ENCODE measurements at regions not wholly inside any gene's neighbourhood (a gene's known extent, or its start where the extent isn't known, plus 50 kb on each side); places are given as distances from the start of the nearest gene placed in this dataset.
"Not testable (repeated sequence)": the region's sequence is repeated elsewhere in the genome, so short reads cannot be mapped to it uniquely, and the experiment has no call there.

DNA sequence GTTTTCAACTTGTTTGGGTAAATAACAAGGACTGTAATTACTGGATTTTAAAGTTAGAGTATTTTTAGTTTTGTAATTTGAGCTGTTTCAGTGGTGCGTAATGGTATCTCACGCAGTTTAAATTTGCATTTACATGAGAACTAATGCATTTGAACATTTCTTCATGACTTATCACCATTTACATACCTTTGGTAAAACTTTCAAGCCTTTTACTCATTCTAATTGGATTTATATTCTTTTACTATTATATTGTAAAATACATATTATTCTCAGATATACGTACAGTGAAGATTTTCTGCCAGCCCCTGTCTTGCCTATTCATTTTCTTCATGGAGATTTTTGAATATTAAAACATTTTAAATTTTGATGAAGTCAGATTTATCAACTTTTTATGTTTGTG lies 703.8 kb downstream of the MECOM start:
- no peaks in the 10 kb centered on the region for H3K9me3 ChIP-seq (ENCODE audit: control insufficient read depth in 3 of 3, low read length in 3 of 3)
- no peak overlapping the region for H3K4me3 ChIP-seq (ENCODE audit: low read length in 3 of 3)
- no peak overlapping the region for H3K27ac ChIP-seq (ENCODE audit: low read depth, low read length)
- H3K27me3 ChIP-seq (ENCODE audit: control insufficient read depth in 3 of 3, insufficient read depth in 3 of 3, low read length in 3 of 3) = no peaks in the 10 kb centered on the region
- H3K36me3 ChIP-seq (ENCODE audit: control insufficient read depth in 3 of 3, insufficient read depth in 3 of 3, low read length in 3 of 3) = no peaks in the 10 kb centered on the region
- no peak overlapping the region for H3K9ac ChIP-seq (ENCODE audit: low read depth in 1 of 3, low read length in 3 of 3)
- H3K4me1 ChIP-seq (ENCODE audit: control insufficient read depth in 3 of 3, insufficient read depth in 3 of 3, low read length in 3 of 3) = no peaks in the 10 kb centered on the region

DNA sequence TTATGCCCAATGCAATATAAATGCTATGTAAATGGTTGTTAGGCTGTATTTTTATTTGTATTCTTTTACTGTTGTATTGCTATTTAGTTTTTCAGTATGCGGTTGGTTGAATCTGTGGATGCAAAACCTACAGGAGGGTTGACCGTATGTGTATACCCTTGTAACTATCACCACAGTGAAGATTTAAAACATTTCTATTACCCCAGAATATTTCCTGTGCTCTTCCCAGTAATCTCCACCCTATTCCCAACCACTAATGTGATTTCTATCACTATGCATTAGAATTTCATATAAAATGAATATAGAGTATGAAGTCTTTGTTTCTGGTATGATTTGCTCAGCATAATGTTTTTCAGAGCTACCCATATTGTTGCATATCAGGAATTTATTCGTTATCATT lies 705.0 kb downstream of the MECOM start:
- no peaks in the 10 kb centered on the region for H3K36me3 ChIP-seq (ENCODE audit: control insufficient read depth in 3 of 3, insufficient read depth in 3 of 3, low read length in 3 of 3)
- no peak overlapping the region for H3K4me3 ChIP-seq (ENCODE audit: low read length in 3 of 3)
- no peaks in the 10 kb centered on the region for H3K4me1 ChIP-seq (ENCODE audit: control insufficient read depth in 3 of 3, insufficient read depth in 3 of 3, low read length in 3 of 3)
- H3K9ac ChIP-seq (ENCODE audit: low read depth in 1 of 3, low read length in 3 of 3) = no peak overlapping the region
- no peaks in the 10 kb centered on the region for H3K9me3 ChIP-seq (ENCODE audit: control insufficient read depth in 3 of 3, low read length in 3 of 3)
- H3K27me3 ChIP-seq (ENCODE audit: control insufficient read depth in 3 of 3, insufficient read depth in 3 of 3, low read length in 3 of 3) = no peaks in the 10 kb centered on the region
- no peak overlapping the region for H3K27ac ChIP-seq (ENCODE audit: low read depth, low read length)

GRCh38 chr3:168956076-168956475 lies 707.4 kb downstream of the MECOM start:
- no peaks in the 10 kb centered on the region for H3K36me3 ChIP-seq (ENCODE audit: control insufficient read depth in 3 of 3, insufficient read depth in 3 of 3, low read length in 3 of 3)

GRCh38 chr3:168952551-168952950 lies 711.0 kb downstream of the MECOM start:
- Histone ChIP-seq H3K27me3 (ENCODE audit: control insufficient read depth in 3 of 3, insufficient read depth in 3 of 3, low read length in 3 of 3) (no peaks in the 10 kb centered on the region), H3K9me3 (ENCODE audit: control insufficient read depth in 3 of 3, low read length in 3 of 3) (no peaks in the 10 kb centered on the region), H3K4me3 (ENCODE audit: low read length in 3 of 3) (no peak overlapping the region), H3K36me3 (ENCODE audit: control insufficient read depth in 3 of 3, insufficient read depth in 3 of 3, low read length in 3 of 3) (no peaks in the 10 kb centered on the region), H3K4me1 (ENCODE audit: control insufficient read depth in 3 of 3, insufficient read depth in 3 of 3, low read length in 3 of 3) (no peaks in the 10 kb centered on the region), H3K9ac (ENCODE audit: low read depth in 1 of 3, low read length in 3 of 3) (no peak overlapping the region), H3K27ac (ENCODE audit: low read depth, low read length) (no peak overlapping the region)

More at GRCh38 chr3:168956076-168956475, 707.4 kb downstream of the MECOM start:
- Histone ChIP-seq H3K27ac (ENCODE audit: low read depth, low read length) (no peak overlapping the region), H3K4me1 (ENCODE audit: control insufficient read depth in 3 of 3, insufficient read depth in 3 of 3, low read length in 3 of 3) (no peaks in the 10 kb centered on the region), H3K9me3 (ENCODE audit: control insufficient read depth in 3 of 3, low read length in 3 of 3) (no peaks in the 10 kb centered on the region), H3K9ac (ENCODE audit: low read depth in 1 of 3, low read length in 3 of 3) (no peak overlapping the region), H3K27me3 (ENCODE audit: control insufficient read depth in 3 of 3, insufficient read depth in 3 of 3, low read length in 3 of 3) (no peaks in the 10 kb centered on the region), H3K4me3 (ENCODE audit: low read length in 3 of 3) (no peak overlapping the region)

DNA sequence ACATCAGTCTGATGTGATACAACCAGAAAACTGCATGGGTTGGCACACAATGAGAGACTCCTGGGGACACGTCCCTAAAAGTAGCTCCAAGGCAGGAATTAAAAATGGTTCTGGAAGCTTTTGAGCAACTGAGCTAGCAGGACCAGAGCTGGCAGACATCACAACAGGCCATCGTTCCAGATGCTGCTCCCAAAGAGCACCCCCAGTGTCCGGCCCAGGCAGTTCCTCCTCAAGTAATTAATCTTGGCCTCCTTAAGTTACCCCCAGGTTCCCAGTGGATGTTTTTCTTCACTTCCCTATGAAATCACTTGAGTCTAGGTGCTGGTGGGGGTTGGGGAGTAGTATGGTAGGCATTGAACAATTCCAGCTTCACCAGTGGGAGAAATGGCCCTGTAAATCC lies 711.6 kb downstream of the MECOM start:
- H3K4me3 ChIP-seq (ENCODE audit: low read length in 3 of 3) = no peak overlapping the region
- no peaks in the 10 kb centered on the region for H3K4me1 ChIP-seq (ENCODE audit: control insufficient read depth in 3 of 3, insufficient read depth in 3 of 3, low read length in 3 of 3)
- no peaks in the 10 kb centered on the region for H3K9me3 ChIP-seq (ENCODE audit: control insufficient read depth in 3 of 3, low read length in 3 of 3)
- no peak overlapping the region for H3K9ac ChIP-seq (ENCODE audit: low read depth in 1 of 3, low read length in 3 of 3)
- H3K27me3 ChIP-seq (ENCODE audit: control insufficient read depth in 3 of 3, insufficient read depth in 3 of 3, low read length in 3 of 3) = no peaks in the 10 kb centered on the region
- H3K36me3 ChIP-seq (ENCODE audit: control insufficient read depth in 3 of 3, insufficient read depth in 3 of 3, low read length in 3 of 3) = no peaks in the 10 kb centered on the region
- no peak overlapping the region for H3K27ac ChIP-seq (ENCODE audit: low read depth, low read length)

- Histone ChIP-seq H3K4me3 (ENCODE audit: low read length in 3 of 3) (no peak overlapping the region), H3K27ac (ENCODE audit: low read depth, low read length) (no peak overlapping the region), H3K36me3 (ENCODE audit: control insufficient read depth in 3 of 3, insufficient read depth in 3 of 3, low read length in 3 of 3) (no peaks in the 10 kb centered on the region), H3K4me1 (ENCODE audit: control insufficient read depth in 3 of 3, insufficient read depth in 3 of 3, low read length in 3 of 3) (no peaks in the 10 kb centered on the region), H3K27me3 (ENCODE audit: control insufficient read depth in 3 of 3, insufficient read depth in 3 of 3, low read length in 3 of 3) (no peaks in the 10 kb centered on the region), H3K9ac (ENCODE audit: low read depth in 1 of 3, low read length in 3 of 3) (no peak overlapping the region), H3K9me3 (ENCODE audit: control insufficient read depth in 3 of 3, low read length in 3 of 3) (no peaks in the 10 kb centered on the region)
Observed at GRCh38 chr3:168951368-168951767, 712.1 kb downstream of the MECOM start.

DNA sequence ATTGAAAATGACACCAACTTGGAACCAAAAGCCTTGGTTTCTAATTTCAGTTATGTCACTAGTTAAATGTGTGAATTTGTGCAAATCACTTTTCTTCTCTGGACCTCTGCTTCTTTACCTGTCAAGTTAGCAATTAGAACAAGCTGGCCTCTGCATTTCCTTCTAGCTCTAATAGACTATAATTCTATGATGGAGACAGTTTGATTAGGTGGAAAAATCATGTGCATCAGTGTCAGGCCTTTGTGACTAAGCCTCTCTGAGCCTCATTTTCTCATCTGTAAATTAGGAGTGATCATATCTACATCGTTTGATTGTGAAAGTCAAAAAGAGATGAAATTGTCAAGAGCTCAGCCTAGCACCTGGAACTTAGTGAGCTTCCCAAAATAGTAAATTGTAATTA lies 712.9 kb downstream of the MECOM start:
- no peaks in the 10 kb centered on the region for H3K27me3 ChIP-seq (ENCODE audit: control insufficient read depth in 3 of 3, insufficient read depth in 3 of 3, low read length in 3 of 3)
- no peaks in the 10 kb centered on the region for H3K9me3 ChIP-seq (ENCODE audit: control insufficient read depth in 3 of 3, low read length in 3 of 3)
- H3K36me3 ChIP-seq (ENCODE audit: control insufficient read depth in 3 of 3, insufficient read depth in 3 of 3, low read length in 3 of 3) = no peaks in the 10 kb centered on the region
- no peak overlapping the region for H3K27ac ChIP-seq (ENCODE audit: low read depth, low read length)
- no peak overlapping the region for H3K9ac ChIP-seq (ENCODE audit: low read depth in 1 of 3, low read length in 3 of 3)
- H3K4me1 ChIP-seq (ENCODE audit: control insufficient read depth in 3 of 3, insufficient read depth in 3 of 3, low read length in 3 of 3) = no peaks in the 10 kb centered on the region
- H3K4me3 ChIP-seq (ENCODE audit: low read length in 3 of 3) = no peak overlapping the region

DNA sequence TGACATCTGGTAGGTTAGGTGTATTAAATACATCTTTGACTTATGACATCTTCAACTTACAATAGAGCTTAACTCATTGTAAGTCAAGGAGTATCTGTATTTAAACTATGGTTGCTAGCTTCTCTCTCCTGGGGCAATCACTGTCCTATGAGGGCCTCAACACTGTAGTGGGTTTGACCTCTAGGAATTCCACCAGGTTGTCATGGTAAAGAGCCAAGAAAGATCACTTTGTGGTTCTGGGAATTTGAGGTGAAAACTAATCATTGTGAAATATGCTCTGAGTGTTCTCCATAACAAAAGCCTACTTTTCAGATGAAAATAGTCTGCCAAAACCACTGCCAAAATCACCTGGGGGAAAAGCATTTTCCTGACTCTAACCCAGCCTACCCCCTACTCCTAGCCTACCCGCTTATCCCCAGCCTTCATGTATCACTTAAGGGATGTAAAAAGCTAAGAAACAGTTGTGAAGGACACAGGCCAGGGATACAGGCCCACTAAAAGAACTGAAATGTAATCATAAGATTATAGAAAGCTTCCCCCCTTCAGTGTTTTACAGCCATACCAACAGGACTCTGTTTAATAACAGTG lies 723.8 kb downstream of the MECOM start:
- no peaks in the 10 kb centered on the region for H3K9me3 ChIP-seq (ENCODE audit: control insufficient read depth in 3 of 3, low read length in 3 of 3)
- H3K9ac ChIP-seq (ENCODE audit: low read depth in 1 of 3, low read length in 3 of 3) = no peak overlapping the region
- H3K27me3 ChIP-seq (ENCODE audit: control insufficient read depth in 3 of 3, insufficient read depth in 3 of 3, low read length in 3 of 3) = no peaks in the 10 kb centered on the region
- no peaks in the 10 kb centered on the region for H3K36me3 ChIP-seq (ENCODE audit: control insufficient read depth in 3 of 3, insufficient read depth in 3 of 3, low read length in 3 of 3)
- H3K4me1 ChIP-seq (ENCODE audit: control insufficient read depth in 3 of 3, insufficient read depth in 3 of 3, low read length in 3 of 3) = no peaks in the 10 kb centered on the region
- no peak overlapping the region for H3K27ac ChIP-seq (ENCODE audit: low read depth, low read length)
- no peak overlapping the region for H3K4me3 ChIP-seq (ENCODE audit: low read length in 3 of 3)

DNA sequence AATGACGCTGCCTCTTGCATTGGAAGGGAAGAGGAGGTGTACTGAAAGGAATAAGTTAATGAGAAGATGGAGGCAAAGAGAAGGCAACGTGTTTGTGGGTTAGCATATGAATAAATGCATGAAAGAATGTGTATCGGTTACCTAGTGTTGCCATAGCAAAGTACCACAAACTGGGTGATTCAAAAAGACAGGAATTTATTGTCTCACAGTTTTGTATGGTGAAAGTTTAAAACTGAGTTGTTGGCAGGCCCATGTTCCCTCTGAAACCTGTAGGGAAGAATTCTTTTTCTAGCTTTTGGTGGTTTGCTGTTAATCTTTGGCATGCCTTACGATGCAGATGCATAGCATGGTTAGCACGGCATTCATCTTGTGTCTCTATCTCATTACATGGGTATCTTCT lies 729.9 kb downstream of the MECOM start:
- Histone ChIP-seq H3K36me3 (ENCODE audit: control insufficient read depth in 3 of 3, insufficient read depth in 3 of 3, low read length in 3 of 3) (no peaks in the 10 kb centered on the region), H3K27me3 (ENCODE audit: control insufficient read depth in 3 of 3, insufficient read depth in 3 of 3, low read length in 3 of 3) (no peaks in the 10 kb centered on the region), H3K9ac (ENCODE audit: low read depth in 1 of 3, low read length in 3 of 3) (no peak overlapping the region), H3K27ac (ENCODE audit: low read depth, low read length) (no peak overlapping the region), H3K9me3 (ENCODE audit: control insufficient read depth in 3 of 3, low read length in 3 of 3) (no peaks in the 10 kb centered on the region), H3K4me3 (ENCODE audit: low read length in 3 of 3) (no peak overlapping the region), H3K4me1 (ENCODE audit: control insufficient read depth in 3 of 3, insufficient read depth in 3 of 3, low read length in 3 of 3) (no peaks in the 10 kb centered on the region)

- H3K27ac ChIP-seq (ENCODE audit: low read depth, low read length); H3K9ac ChIP-seq (ENCODE audit: low read depth in 1 of 3, low read length in 3 of 3); H3K9me3 ChIP-seq (ENCODE audit: control insufficient read depth in 3 of 3, low read length in 3 of 3); H3K4me3 ChIP-seq (ENCODE audit: low read length in 3 of 3); H3K36me3 ChIP-seq (ENCODE audit: control insufficient read depth in 3 of 3, insufficient read depth in 3 of 3, low read length in 3 of 3); H3K4me1 ChIP-seq (ENCODE audit: control insufficient read depth in 3 of 3, insufficient read depth in 3 of 3, low read length in 3 of 3); H3K27me3 ChIP-seq (ENCODE audit: control insufficient read depth in 3 of 3, insufficient read depth in 3 of 3, low read length in 3 of 3): not testable (repeated sequence)
Observed at GRCh38 chr3:168929997-168930396, 733.5 kb downstream of the MECOM start.

DNA sequence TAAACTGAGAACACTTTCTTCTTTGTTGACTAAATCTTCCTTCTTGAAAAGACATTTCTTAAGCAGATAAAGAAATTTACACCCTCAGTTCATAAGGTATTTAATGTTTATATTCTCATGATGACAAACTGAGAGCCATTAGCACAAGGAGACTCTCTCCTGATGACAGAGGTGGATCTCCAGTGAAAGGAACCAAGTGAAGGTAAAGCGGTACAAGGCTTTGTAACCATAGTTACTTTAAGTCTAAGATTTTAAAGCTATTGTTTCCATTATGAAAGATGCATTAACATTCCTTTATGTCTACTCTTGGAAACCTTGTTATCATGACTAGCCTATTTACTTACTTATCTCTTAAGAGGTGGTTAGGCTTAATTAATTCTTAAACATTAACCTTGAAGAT lies 737.1 kb downstream of the MECOM start:
- Histone ChIP-seq H3K9me3 (ENCODE audit: control insufficient read depth in 3 of 3, low read length in 3 of 3) (no peaks in the 10 kb centered on the region), H3K36me3 (ENCODE audit: control insufficient read depth in 3 of 3, insufficient read depth in 3 of 3, low read length in 3 of 3) (no peaks in the 10 kb centered on the region), H3K9ac (ENCODE audit: low read depth in 1 of 3, low read length in 3 of 3) (no peak overlapping the region), H3K4me3 (ENCODE audit: low read length in 3 of 3) (no peak overlapping the region), H3K27ac (ENCODE audit: low read depth, low read length) (no peak overlapping the region), H3K27me3 (ENCODE audit: control insufficient read depth in 3 of 3, insufficient read depth in 3 of 3, low read length in 3 of 3) (no peaks in the 10 kb centered on the region), H3K4me1 (ENCODE audit: control insufficient read depth in 3 of 3, insufficient read depth in 3 of 3, low read length in 3 of 3) (no peaks in the 10 kb centered on the region)
